GM19395 (cell line): ENCODE measurements at regions not wholly inside any gene's neighbourhood (a gene's known extent, or its start where the extent isn't known, plus 50 kb on each side); places are given as distances from the start of the nearest gene placed in this dataset.
"Not testable (repeated sequence)": the region's sequence is repeated elsewhere in the genome, so short reads cannot be mapped to it uniquely, and the experiment has no call there.

Experiments used
- ATAC-seq: cut with Tn5 transposase; IDR thresholded peaks from one replicate; pipeline ENCODE4 v1.9.1; 2021; ENCODE audit warnings: mild to moderate bottlenecking, moderate library complexity; ENCODE audit not compliant: unreplicated experiment

GRCh38 chr9:115847216-115847615 lies 306.4 kb upstream of the PAPPA start:
- ATAC-seq: no peak

- ATAC-seq: peak; percentile 63
Observed at GRCh38 chr9:115849679-115850412, 303.7 kb upstream of the PAPPA start.

- no peak for ATAC-seq
Observed at GRCh38 chr9:115850548-115851304, 302.9 kb upstream of the PAPPA start.

- ATAC-seq: no peak
Observed at GRCh38 chr9:115855458-115856133, 298.0 kb upstream of the PAPPA start.

- ATAC-seq: not testable (repeated sequence)
Observed at GRCh38 chr9:115858421-115858820, 295.2 kb upstream of the PAPPA start.

GRCh38 chr9:115862021-115862420 lies 291.6 kb upstream of the PAPPA start:
- no peak for ATAC-seq

GRCh38 chr9:115864581-115864980 lies 289.0 kb upstream of the PAPPA start:
- no peak for ATAC-seq

- ATAC-seq: no peak
Observed at GRCh38 chr9:115867326-115867725, 286.3 kb upstream of the PAPPA start.

GRCh38 chr9:115877852-115878438 lies 275.6 kb upstream of the PAPPA start:
- no peak for ATAC-seq

- ATAC-seq: no peak
Observed at GRCh38 chr9:115879451-115879850, 274.1 kb upstream of the PAPPA start.

GRCh38 chr9:115880221-115880885 lies 273.2 kb upstream of the PAPPA start:
- no peak for ATAC-seq

- ATAC-seq: no peak
Observed at GRCh38 chr9:115882911-115883310, 270.7 kb upstream of the PAPPA start.

GRCh38 chr9:115883467-115884329 lies 269.9 kb upstream of the PAPPA start:
- ATAC-seq: no peak

- no peak for ATAC-seq
Observed at GRCh38 chr9:115884846-115885245, 268.7 kb upstream of the PAPPA start.

GRCh38 chr9:115888131-115888530 lies 265.5 kb upstream of the PAPPA start:
- no peak for ATAC-seq

- no peak for ATAC-seq
Observed at GRCh38 chr9:115891929-115892328, 261.7 kb upstream of the PAPPA start.

- not testable (repeated sequence) for ATAC-seq
Observed at GRCh38 chr9:115898478-115898877, 255.1 kb upstream of the PAPPA start.

GRCh38 chr9:115900698-115901097 lies 252.9 kb upstream of the PAPPA start:
- ATAC-seq: no peak

GRCh38 chr9:115910959-115911358 lies 242.6 kb upstream of the PAPPA start:
- no peak for ATAC-seq

GRCh38 chr9:115912086-115912485 lies 241.5 kb upstream of the PAPPA start:
- ATAC-seq: no peak
